ENCODE measurements at regions not wholly inside any gene's neighbourhood (a gene's known extent, or its start where the extent isn't known, plus 50 kb on each side); places are given as distances from the start of the nearest gene placed in this dataset.

GRCh38 chr1:118371612-118372011 lies 186.6 kb upstream of the SPAG17 start:
- no peaks in the 10 kb centered on the region for H3K4me1 ChIP-seq
- H3K27ac ChIP-seq, result no peak overlapping the region
- no peaks in the 10 kb centered on the region for H3K36me3 ChIP-seq
- intact Hi-C loops (cut with DNase I), result no loop called here
- no peaks in the 10 kb centered on the region for H3K9me3 ChIP-seq
- no peak for TF ChIP-seq CTCF (IDR thresholded peaks at IDR 0.05)
- H3K27me3 ChIP-seq, result no peaks in the 10 kb centered on the region
- no peak overlapping the region for H3K9ac ChIP-seq (ENCODE audit: low read depth in 2 of 2, low read length in 2 of 2)
- no peak for DNase-seq
- no peak overlapping the region for H3K4me3 ChIP-seq

- no peaks in the 10 kb centered on the region for H3K27me3 ChIP-seq
- H3K4me1 ChIP-seq, result no peaks in the 10 kb centered on the region
- no peaks in the 10 kb centered on the region for H3K36me3 ChIP-seq
- H3K9ac ChIP-seq (ENCODE audit: low read depth in 2 of 2, low read length in 2 of 2), result no peak overlapping the region
- intact Hi-C loops (cut with DNase I), result no loop called here
- DNase-seq, result no peak
- no peak overlapping the region for H3K4me3 ChIP-seq
- no peak for TF ChIP-seq CTCF (IDR thresholded peaks at IDR 0.05)
- H3K9me3 ChIP-seq, result no peaks in the 10 kb centered on the region
- no peak overlapping the region for H3K27ac ChIP-seq
Observed at GRCh38 chr1:118370861-118371260, 185.8 kb upstream of the SPAG17 start.

- Histone ChIP-seq H3K9me3 (no peaks in the 10 kb centered on the region), H3K4me1 (no peaks in the 10 kb centered on the region), H3K9ac (ENCODE audit: low read depth in 2 of 2, low read length in 2 of 2) (no peak overlapping the region), H3K4me3 (no peak overlapping the region), H3K27me3 (no peaks in the 10 kb centered on the region), H3K27ac (no peak overlapping the region), H3K36me3 (no peaks in the 10 kb centered on the region)
- no peak for DNase-seq
- no peak for TF ChIP-seq CTCF (IDR thresholded peaks at IDR 0.05)
- intact Hi-C loops (cut with DNase I), result no loop called here
Observed at GRCh38 chr1:118366286-118366685, 181.3 kb upstream of the SPAG17 start.

GRCh38 chr1:118364882-118365281 lies 179.9 kb upstream of the SPAG17 start:
- no peaks in the 10 kb centered on the region for H3K36me3 ChIP-seq
- intact Hi-C loops (cut with DNase I), result no loop called here
- no peak for TF ChIP-seq CTCF (IDR thresholded peaks at IDR 0.05)
- no peaks in the 10 kb centered on the region for H3K4me1 ChIP-seq
- H3K4me3 ChIP-seq, result no peak overlapping the region
- no peaks in the 10 kb centered on the region for H3K27me3 ChIP-seq
- H3K9me3 ChIP-seq, result no peaks in the 10 kb centered on the region
- no peak overlapping the region for H3K27ac ChIP-seq
- H3K9ac ChIP-seq (ENCODE audit: low read depth in 2 of 2, low read length in 2 of 2), result no peak overlapping the region
- no peak for DNase-seq

- intact Hi-C loops (cut with DNase I), result no loop called here
- Histone ChIP-seq H3K9ac (ENCODE audit: low read depth in 2 of 2, low read length in 2 of 2) (no peak overlapping the region), H3K27ac (no peak overlapping the region), H3K9me3 (no peaks in the 10 kb centered on the region), H3K36me3 (no peaks in the 10 kb centered on the region), H3K4me1 (no peaks in the 10 kb centered on the region), H3K4me3 (no peak overlapping the region), H3K27me3 (no peaks in the 10 kb centered on the region)
- TF ChIP-seq CTCF (IDR thresholded peaks at IDR 0.05), result no peak
- no peak for DNase-seq
Observed at GRCh38 chr1:118363396-118363795, 178.4 kb upstream of the SPAG17 start.

GRCh38 chr1:118360817-118361216 lies 175.8 kb upstream of the SPAG17 start:
- Histone ChIP-seq H3K27me3 (no peaks in the 10 kb centered on the region), H3K9ac (ENCODE audit: low read depth in 2 of 2, low read length in 2 of 2) (no peak overlapping the region), H3K9me3 (no peaks in the 10 kb centered on the region), H3K4me3 (no peak overlapping the region), H3K27ac (no peak overlapping the region), H3K4me1 (no peaks in the 10 kb centered on the region), H3K36me3 (no peaks in the 10 kb centered on the region)
- no peak for DNase-seq
- no peak for TF ChIP-seq CTCF (IDR thresholded peaks at IDR 0.05)
- intact Hi-C loops (cut with DNase I), result no loop called here
